ENCODE measurements at regions not wholly inside any gene's neighbourhood (a gene's known extent, or its start where the extent isn't known, plus 50 kb on each side); places are given as distances from the start of the nearest gene placed in this dataset.

- intact Hi-C loops (cut with micrococcal nuclease), result no loop called here
- Mint-ChIP-seq H3K27me3 (no peaks in the 10 kb centered on the region), H3K36me3 (ENCODE audit: low read depth) (no peaks in the 10 kb centered on the region), H3K4me3 (no peak overlapping the region), H3K9me3 (no peaks in the 10 kb centered on the region), H3K27ac (no peak overlapping the region), H3K4me1 (ENCODE audit: low read depth) (no peaks in the 10 kb centered on the region)
These were observed 561.4 kb downstream of the CDK5RAP2 start for GRCh38 chr9:120018550-120018949.

GRCh38 chr9:120018037-120018436 lies 561.9 kb downstream of the CDK5RAP2 start:
- Mint-ChIP-seq H3K4me1 (ENCODE audit: low read depth) (no peaks in the 10 kb centered on the region), H3K9me3 (no peaks in the 10 kb centered on the region), H3K27me3 (no peaks in the 10 kb centered on the region), H3K4me3 (no peak overlapping the region), H3K27ac (no peak overlapping the region), H3K36me3 (ENCODE audit: low read depth) (no peaks in the 10 kb centered on the region)
- intact Hi-C loops (cut with micrococcal nuclease), result no loop called here

DNA sequence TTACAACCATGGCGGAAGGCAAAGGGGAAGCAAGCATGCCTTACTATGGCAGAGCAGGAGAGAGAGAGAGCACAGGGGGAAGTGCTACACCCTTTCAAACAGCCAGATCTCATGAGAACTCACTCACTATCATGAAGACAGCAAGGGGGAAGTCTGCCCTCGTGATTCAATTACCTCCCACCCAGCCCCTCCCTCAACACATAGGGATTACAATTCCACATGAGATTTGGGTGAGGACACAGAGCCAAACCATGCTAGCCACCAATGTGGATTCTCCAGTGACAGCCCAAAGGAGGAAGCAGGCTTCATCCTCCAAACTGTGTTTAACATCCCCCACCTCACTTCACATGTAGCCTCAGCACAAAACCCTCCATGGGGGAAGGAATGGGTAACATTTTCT lies 563.7 kb downstream of the CDK5RAP2 start:
- intact Hi-C loops (cut with micrococcal nuclease), result no loop called here
- Mint-ChIP-seq H3K4me1 (ENCODE audit: low read depth) (no peaks in the 10 kb centered on the region), H3K27me3 (no peaks in the 10 kb centered on the region), H3K27ac (no peak overlapping the region), H3K4me3 (no peak overlapping the region), H3K9me3 (no peaks in the 10 kb centered on the region), H3K36me3 (ENCODE audit: low read depth) (no peaks in the 10 kb centered on the region)

DNA sequence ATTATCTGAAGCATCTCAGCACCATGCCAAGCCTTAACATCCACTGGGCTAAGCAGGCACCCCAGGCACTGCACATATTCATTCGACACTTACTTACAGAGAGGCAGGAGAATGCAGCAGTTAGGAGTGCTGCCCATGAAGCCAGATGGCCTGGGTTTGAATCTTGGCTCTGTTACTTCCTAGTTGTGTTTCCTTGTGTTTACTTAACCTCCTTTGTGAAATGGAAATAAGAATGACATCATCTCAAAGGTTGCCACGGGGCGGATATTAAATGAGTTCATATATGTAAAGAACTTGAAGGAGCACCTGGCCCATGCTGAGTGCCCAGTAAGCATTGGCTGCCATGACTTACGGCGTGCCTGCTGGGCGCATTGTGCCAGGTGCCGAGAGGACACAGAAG lies 565.2 kb downstream of the CDK5RAP2 start:
- intact Hi-C loops (cut with micrococcal nuclease), result no loop called here
- Mint-ChIP-seq H3K4me3 (no peak overlapping the region), H3K36me3 (ENCODE audit: low read depth) (no peaks in the 10 kb centered on the region), H3K27me3 (no peaks in the 10 kb centered on the region), H3K9me3 (no peaks in the 10 kb centered on the region), H3K27ac (no peak overlapping the region), H3K4me1 (ENCODE audit: low read depth) (no peaks in the 10 kb centered on the region)

DNA sequence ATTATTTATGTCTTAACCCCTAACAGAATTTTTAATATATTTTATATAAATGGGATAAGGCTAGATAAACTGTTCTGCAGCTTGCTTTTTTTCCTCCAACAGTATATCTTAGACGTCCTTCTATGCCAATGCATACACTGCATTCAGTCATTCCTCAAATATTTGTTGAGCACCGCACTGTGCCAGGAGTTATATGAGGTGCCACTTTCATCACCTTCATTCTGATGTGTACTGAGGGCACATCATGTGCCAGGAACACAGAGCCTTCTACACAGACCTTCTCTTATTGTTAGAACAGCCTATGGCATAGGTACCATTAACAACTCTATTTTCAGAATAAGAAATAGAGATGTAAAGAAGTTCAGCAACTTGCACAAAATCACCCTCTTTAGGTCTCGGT lies 570.1 kb downstream of the CDK5RAP2 start:
- no peak overlapping the region for H3K27ac Mint-ChIP-seq
- no peaks in the 10 kb centered on the region for H3K9me3 Mint-ChIP-seq
- H3K4me1 Mint-ChIP-seq (ENCODE audit: low read depth), result no peaks in the 10 kb centered on the region
- no peak overlapping the region for H3K4me3 Mint-ChIP-seq
- no peaks in the 10 kb centered on the region for H3K36me3 Mint-ChIP-seq (ENCODE audit: low read depth)
- H3K27me3 Mint-ChIP-seq, result no peaks in the 10 kb centered on the region
- intact Hi-C loops (cut with micrococcal nuclease), result no loop called here

DNA sequence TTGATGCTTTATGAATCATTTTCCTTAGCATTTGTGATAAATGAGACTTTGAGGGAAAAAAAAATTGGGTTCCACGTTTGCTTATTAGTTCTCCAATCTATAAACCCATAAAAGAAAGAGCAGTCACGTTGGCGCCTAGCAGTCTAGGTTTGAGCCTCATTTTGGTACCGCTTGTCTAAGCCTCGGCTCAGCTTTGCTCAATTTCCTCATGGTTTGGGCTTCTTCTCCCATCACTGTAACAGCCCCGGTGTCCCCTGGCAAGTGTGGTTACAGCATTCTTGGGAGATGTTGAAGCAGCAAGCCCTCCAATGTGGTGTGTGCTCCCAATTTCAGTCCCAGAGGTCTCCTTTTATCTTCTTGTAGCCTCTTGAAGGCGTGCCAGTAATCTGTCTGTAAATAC lies 578.4 kb downstream of the CDK5RAP2 start:
- H3K4me1 Mint-ChIP-seq (ENCODE audit: low read depth), result no peaks in the 10 kb centered on the region
- no peaks in the 10 kb centered on the region for H3K9me3 Mint-ChIP-seq
- H3K36me3 Mint-ChIP-seq (ENCODE audit: low read depth), result no peaks in the 10 kb centered on the region
- no peak overlapping the region for H3K4me3 Mint-ChIP-seq
- intact Hi-C loops (cut with micrococcal nuclease), result no loop called here
- no peak overlapping the region for H3K27ac Mint-ChIP-seq
- peaks cover 2% of the 10 kb centered on the region for H3K27me3 Mint-ChIP-seq

- intact Hi-C loops (cut with micrococcal nuclease), result no loop called here
- Mint-ChIP-seq H3K4me3 (no peak overlapping the region), H3K27me3 (peaks cover 2% of the 10 kb centered on the region), H3K36me3 (ENCODE audit: low read depth) (no peaks in the 10 kb centered on the region), H3K27ac (no peak overlapping the region), H3K4me1 (ENCODE audit: low read depth) (no peaks in the 10 kb centered on the region), H3K9me3 (no peaks in the 10 kb centered on the region)
These were observed 581.4 kb downstream of the CDK5RAP2 start for GRCh38 chr9:119998614-119999013.

- Mint-ChIP-seq H3K27ac (no peak overlapping the region), H3K4me3 (no peak overlapping the region), H3K9me3 (no peaks in the 10 kb centered on the region), H3K27me3 (no peaks in the 10 kb centered on the region), H3K4me1 (ENCODE audit: low read depth) (no peaks in the 10 kb centered on the region), H3K36me3 (ENCODE audit: low read depth) (no peaks in the 10 kb centered on the region)
- intact Hi-C loops (cut with micrococcal nuclease), result no loop called here
These were observed 588.2 kb downstream of the CDK5RAP2 start for GRCh38 chr9:119991797-119992196.

DNA sequence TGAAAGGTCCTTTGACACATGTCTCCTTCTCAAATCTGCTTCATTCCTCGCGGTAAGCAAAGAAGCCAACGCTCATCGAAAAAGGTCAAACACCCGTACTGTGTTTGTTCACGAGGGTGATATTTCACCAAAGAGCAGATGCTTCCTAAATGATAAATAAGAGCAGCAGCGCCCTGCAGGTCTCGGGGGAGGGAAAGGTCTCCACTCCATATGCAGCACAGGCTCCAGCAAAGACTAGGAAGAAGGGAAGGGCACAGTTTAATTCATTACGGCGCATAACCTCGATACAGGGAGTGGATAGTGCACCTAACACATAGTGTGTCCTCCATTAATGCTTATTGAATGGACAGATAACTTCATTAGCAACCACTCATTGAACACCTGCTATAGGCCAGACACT lies 593.3 kb downstream of the CDK5RAP2 start:
- no peaks in the 10 kb centered on the region for H3K9me3 Mint-ChIP-seq
- no peak overlapping the region for H3K4me3 Mint-ChIP-seq
- intact Hi-C loops (cut with micrococcal nuclease), result no loop called here
- no peaks in the 10 kb centered on the region for H3K4me1 Mint-ChIP-seq (ENCODE audit: low read depth)
- no peaks in the 10 kb centered on the region for H3K27me3 Mint-ChIP-seq
- H3K36me3 Mint-ChIP-seq (ENCODE audit: low read depth), result no peaks in the 10 kb centered on the region
- H3K27ac Mint-ChIP-seq, result no peak overlapping the region

DNA sequence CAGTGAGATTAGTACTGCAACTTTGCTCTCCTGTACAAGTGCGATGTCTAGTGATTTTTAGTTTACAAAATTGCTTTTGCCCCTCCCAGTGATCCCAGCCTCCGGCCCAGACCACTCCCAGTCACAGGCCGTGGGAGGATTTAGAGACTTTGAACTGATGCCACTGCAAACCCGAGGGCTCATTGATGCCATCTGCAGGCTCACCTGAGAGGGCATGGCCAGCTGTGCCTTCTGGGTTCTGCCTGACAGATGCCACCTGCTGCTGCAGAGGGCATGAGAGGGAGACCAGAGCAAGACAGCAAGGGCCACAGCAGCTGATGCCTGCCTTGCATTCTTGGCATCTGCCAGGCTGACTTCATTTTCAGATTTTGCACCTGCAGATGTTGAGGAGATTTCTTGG lies 593.8 kb downstream of the CDK5RAP2 start:
- intact Hi-C loops (cut with micrococcal nuclease), result no loop called here
- no peak overlapping the region for H3K4me3 Mint-ChIP-seq
- no peaks in the 10 kb centered on the region for H3K4me1 Mint-ChIP-seq (ENCODE audit: low read depth)
- no peaks in the 10 kb centered on the region for H3K9me3 Mint-ChIP-seq
- no peak overlapping the region for H3K27ac Mint-ChIP-seq
- no peaks in the 10 kb centered on the region for H3K36me3 Mint-ChIP-seq (ENCODE audit: low read depth)
- no peaks in the 10 kb centered on the region for H3K27me3 Mint-ChIP-seq

GRCh38 chr9:119974026-119974425 lies 604.8 kb upstream of the BRINP1 start:
- H3K27ac Mint-ChIP-seq, result no peak overlapping the region
- no peak overlapping the region for H3K4me3 Mint-ChIP-seq
- H3K36me3 Mint-ChIP-seq (ENCODE audit: low read depth), result no peaks in the 10 kb centered on the region
- no peaks in the 10 kb centered on the region for H3K9me3 Mint-ChIP-seq
- H3K4me1 Mint-ChIP-seq (ENCODE audit: low read depth), result peaks cover 2% of the 10 kb centered on the region
- intact Hi-C loops (cut with micrococcal nuclease), result no loop called here
- peaks cover 2% of the 10 kb centered on the region for H3K27me3 Mint-ChIP-seq

DNA sequence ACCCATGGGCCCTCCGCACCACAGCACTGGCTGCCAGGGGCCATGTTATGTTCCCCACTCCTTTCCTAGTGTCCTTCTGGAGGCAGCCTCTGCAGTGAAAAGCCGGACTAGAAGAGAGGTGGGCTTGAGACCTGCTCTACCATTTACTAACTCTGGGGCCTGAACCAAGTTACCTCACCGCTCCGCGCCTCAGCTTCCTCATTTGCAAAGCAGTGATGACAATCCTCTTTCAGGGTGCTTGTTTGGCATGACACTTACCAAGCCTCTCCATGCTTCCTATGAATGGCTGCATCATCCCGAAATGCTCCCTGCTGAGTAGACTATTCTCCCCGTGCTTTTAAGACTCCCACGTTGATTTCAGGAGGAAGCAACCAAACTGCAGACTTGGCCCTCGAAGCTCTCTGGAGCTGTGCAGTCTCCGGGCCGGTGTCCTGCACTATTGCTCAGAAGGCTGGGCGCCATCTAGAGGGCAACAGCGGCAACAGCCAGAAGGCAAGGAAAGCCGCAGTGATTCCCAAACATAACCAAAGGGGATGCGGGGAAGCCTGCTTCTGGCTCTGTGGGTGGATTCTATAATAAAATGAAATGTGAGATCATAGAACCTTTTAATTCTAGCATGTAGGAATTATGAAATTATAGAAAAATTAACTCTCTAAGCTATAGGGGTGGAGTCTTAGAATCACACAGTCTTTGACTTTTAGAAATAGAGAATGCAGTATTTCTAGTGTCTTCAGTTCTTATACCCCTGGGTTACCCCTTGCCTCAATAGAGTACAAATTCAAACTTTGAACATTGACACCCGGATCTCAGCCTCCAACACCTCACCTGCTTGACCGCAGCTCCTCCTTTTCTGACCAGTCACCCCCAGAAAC lies 599.8 kb upstream of the BRINP1 start:
- Mint-ChIP-seq H3K27ac (no peak overlapping the region), H3K36me3 (ENCODE audit: low read depth) (no peaks in the 10 kb centered on the region), H3K9me3 (no peaks in the 10 kb centered on the region), H3K27me3 (peaks cover 8% of the 10 kb centered on the region), H3K4me3 (no peak overlapping the region), H3K4me1 (ENCODE audit: low read depth) (peaks cover 6% of the 10 kb centered on the region)
- intact Hi-C loops (cut with micrococcal nuclease), result no loop called here

DNA sequence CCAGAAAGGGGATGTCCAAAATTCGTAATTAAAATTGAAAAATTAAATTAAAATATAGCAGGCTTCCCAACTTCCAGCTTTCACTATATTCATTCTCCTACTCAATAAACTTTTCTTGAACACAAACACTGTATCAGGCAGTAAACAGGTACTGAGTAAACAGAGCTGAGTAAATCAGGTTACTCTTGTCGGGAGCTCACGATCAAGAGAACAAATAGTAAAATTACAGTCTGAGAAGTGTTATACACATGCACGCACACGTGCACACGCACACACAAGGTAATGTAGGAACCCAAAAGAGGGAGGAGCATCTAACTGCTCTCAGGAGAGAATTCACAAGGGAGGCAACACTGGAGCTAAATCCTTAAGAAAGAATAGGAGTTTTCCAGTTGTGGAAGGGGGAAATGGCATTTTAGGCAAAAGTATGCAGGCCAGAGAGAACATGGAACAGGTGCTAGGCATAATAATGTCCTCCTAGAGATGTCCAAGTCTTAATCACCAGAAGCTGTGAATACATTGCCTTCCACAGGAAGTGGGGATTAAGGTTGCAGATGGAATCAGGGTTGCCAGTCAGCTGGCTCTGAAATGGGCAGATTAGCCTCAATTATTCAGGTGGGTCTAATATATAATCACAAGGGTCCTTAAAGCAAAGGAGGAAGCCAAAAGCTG lies 598.8 kb upstream of the BRINP1 start:
- Mint-ChIP-seq H3K4me3 (no peak overlapping the region), H3K36me3 (ENCODE audit: low read depth) (no peaks in the 10 kb centered on the region), H3K4me1 (ENCODE audit: low read depth) (peaks cover 15% of the 10 kb centered on the region), H3K9me3 (no peaks in the 10 kb centered on the region), H3K27ac (no peak overlapping the region), H3K27me3 (peaks cover 12% of the 10 kb centered on the region)
- intact Hi-C loops (cut with micrococcal nuclease), result no loop called here

- Mint-ChIP-seq H3K4me3 (no peak overlapping the region), H3K4me1 (ENCODE audit: low read depth) (peaks cover 11% of the 10 kb centered on the region), H3K36me3 (ENCODE audit: low read depth) (no peaks in the 10 kb centered on the region), H3K27me3 (peaks cover 12% of the 10 kb centered on the region), H3K9me3 (no peaks in the 10 kb centered on the region), H3K27ac (no peak overlapping the region)
- intact Hi-C loops (cut with micrococcal nuclease), result no loop called here
These were observed 594.6 kb upstream of the BRINP1 start for GRCh38 chr9:119963798-119964372.
